DOHH2 (cell line): ENCODE measurements at regions not wholly inside any gene's neighbourhood (a gene's known extent, or its start where the extent isn't known, plus 50 kb on each side); places are given as distances from the start of the nearest gene placed in this dataset.

ENCODE experiments used
- EZH2phosphoT487 ChIP-seq: fragments of 200-600 bp; sonication (generic); IDR thresholded peaks from 2 replicates; pipeline ENCODE4 v1.6.1; 2017; ENCODE audit warnings: borderline replicate concordance, mild to moderate bottlenecking, antibody characterized with exemption, low read length, moderate library complexity, mixed read lengths
- TF ChIP-seq, protein P1 (sequence below): fragments of 200-600 bp; sonication (generic); IDR thresholded peaks from one replicate; pipeline ENCODE4 v1.5.1; 2014; ENCODE audit warnings: antibody characterized with exemption, mild to moderate bottlenecking, low read depth, low read length; ENCODE audit not compliant: poor library complexity, severe bottlenecking

- TF ChIP-seq, protein P1, sequence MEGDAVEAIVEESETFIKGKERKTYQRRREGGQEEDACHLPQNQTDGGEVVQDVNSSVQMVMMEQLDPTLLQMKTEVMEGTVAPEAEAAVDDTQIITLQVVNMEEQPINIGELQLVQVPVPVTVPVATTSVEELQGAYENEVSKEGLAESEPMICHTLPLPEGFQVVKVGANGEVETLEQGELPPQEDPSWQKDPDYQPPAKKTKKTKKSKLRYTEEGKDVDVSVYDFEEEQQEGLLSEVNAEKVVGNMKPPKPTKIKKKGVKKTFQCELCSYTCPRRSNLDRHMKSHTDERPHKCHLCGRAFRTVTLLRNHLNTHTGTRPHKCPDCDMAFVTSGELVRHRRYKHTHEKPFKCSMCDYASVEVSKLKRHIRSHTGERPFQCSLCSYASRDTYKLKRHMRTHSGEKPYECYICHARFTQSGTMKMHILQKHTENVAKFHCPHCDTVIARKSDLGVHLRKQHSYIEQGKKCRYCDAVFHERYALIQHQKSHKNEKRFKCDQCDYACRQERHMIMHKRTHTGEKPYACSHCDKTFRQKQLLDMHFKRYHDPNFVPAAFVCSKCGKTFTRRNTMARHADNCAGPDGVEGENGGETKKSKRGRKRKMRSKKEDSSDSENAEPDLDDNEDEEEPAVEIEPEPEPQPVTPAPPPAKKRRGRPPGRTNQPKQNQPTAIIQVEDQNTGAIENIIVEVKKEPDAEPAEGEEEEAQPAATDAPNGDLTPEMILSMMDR = no peak
- no peak for TF ChIP-seq EZH2phosphoT487
These were observed 992.9 kb upstream of the PABPC4L start for GRCh38 chr4:135194477-135194876.
